ENCODE measurements at regions not wholly inside any gene's neighbourhood (a gene's known extent, or its start where the extent isn't known, plus 50 kb on each side); places are given as distances from the start of the nearest gene placed in this dataset.
"Not testable (repeated sequence)": the region's sequence is repeated elsewhere in the genome, so short reads cannot be mapped to it uniquely, and the experiment has no call there.

DNA sequence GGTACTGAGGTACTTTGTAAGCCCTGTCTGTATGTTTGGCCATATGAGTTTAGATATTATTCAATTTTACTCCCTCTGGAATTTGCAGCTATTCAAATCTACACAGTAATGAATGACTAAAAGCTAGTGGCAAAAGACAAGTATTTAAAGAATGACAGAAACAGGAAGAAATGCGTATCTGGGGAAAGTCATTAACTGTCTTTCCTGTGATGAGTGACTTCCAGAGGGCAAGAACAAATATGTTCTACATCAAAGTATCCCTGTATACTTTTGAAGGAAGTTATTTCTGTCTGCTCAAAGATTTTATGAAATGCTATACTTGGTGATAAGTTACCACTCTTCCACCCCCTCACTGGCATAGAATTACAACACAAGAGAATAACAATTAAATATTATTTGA is 489.3 kb upstream of the SOX9 start:
- no peaks in the 10 kb centered on the region for H3K36me3 ChIP-seq (ENCODE audit: control insufficient read depth, insufficient read depth, low read length)
- no peaks in the 10 kb centered on the region for H3K9me3 ChIP-seq (ENCODE audit: control insufficient read depth, insufficient read depth, low read length)
- no peaks in the 10 kb centered on the region for H3K27me3 ChIP-seq (ENCODE audit: control insufficient read depth, insufficient read depth, low read length)
- WGBS (ENCODE audit: insufficient coverage, insufficient read length): no CpG with 5 or more reads among the region's 1 CpG
- no peaks in the 10 kb centered on the region for H3K4me1 ChIP-seq (ENCODE audit: control insufficient read depth, insufficient read depth, low read length)
- H3K4me3 ChIP-seq (ENCODE audit: low read length): no peak overlapping the region
- DNase-seq (ENCODE audit: low read depth, low spot score): no peak
- H3K27ac ChIP-seq (ENCODE audit: low read length): no peak overlapping the region

DNA sequence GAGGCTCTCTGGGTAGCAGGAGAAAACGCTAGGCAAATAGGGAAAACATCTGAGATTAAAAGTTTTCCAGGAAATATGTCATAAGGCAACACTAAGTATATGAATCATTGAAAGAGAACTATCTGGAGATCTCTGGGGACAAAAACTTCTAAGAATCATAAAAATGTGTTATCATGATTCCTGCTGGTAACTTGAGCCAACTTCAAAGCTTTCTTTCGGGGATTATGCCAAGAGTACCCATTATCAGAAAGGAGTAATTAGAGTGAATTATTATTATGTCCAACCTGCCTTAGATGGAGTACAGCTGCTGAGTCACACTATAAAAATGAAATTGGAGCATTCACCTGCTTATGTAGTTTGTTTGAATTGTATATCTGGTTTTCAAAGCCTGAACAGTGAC is 488.5 kb upstream of the SOX9 start:
- Histone ChIP-seq H3K4me3 (ENCODE audit: low read length) (no peak overlapping the region), H3K27ac (ENCODE audit: low read length) (no peak overlapping the region), H3K27me3 (ENCODE audit: control insufficient read depth, insufficient read depth, low read length) (no peaks in the 10 kb centered on the region), H3K9me3 (ENCODE audit: control insufficient read depth, insufficient read depth, low read length) (no peaks in the 10 kb centered on the region), H3K36me3 (ENCODE audit: control insufficient read depth, insufficient read depth, low read length) (no peaks in the 10 kb centered on the region), H3K4me1 (ENCODE audit: control insufficient read depth, insufficient read depth, low read length) (no peaks in the 10 kb centered on the region)
- DNase-seq (ENCODE audit: low read depth, low spot score): no peak
- WGBS (ENCODE audit: insufficient coverage, insufficient read length): no CpG with 5 or more reads among the region's 2 CpGs

GRCh38 chr17:71633391-71633849 is 487.4 kb upstream of the SOX9 start:
- H3K9me3 ChIP-seq (ENCODE audit: control insufficient read depth, insufficient read depth, low read length): no peaks in the 10 kb centered on the region
- H3K36me3 ChIP-seq (ENCODE audit: control insufficient read depth, insufficient read depth, low read length): no peaks in the 10 kb centered on the region
- no peaks in the 10 kb centered on the region for H3K27me3 ChIP-seq (ENCODE audit: control insufficient read depth, insufficient read depth, low read length)
- no peak overlapping the region for H3K4me3 ChIP-seq (ENCODE audit: low read length)
- DNase-seq (ENCODE audit: low read depth, low spot score): no peak
- WGBS (ENCODE audit: insufficient coverage, insufficient read length): no CpG with 5 or more reads among the region's 4 CpGs
- no peak overlapping the region for H3K27ac ChIP-seq (ENCODE audit: low read length)
- no peaks in the 10 kb centered on the region for H3K4me1 ChIP-seq (ENCODE audit: control insufficient read depth, insufficient read depth, low read length)

- Histone ChIP-seq H3K27me3 (ENCODE audit: control insufficient read depth, insufficient read depth, low read length) (no peaks in the 10 kb centered on the region), H3K36me3 (ENCODE audit: control insufficient read depth, insufficient read depth, low read length) (no peaks in the 10 kb centered on the region), H3K4me1 (ENCODE audit: control insufficient read depth, insufficient read depth, low read length) (no peaks in the 10 kb centered on the region), H3K27ac (ENCODE audit: low read length) (no peak overlapping the region), H3K4me3 (ENCODE audit: low read length) (no peak overlapping the region), H3K9me3 (ENCODE audit: control insufficient read depth, insufficient read depth, low read length) (no peaks in the 10 kb centered on the region)
- no CpG with 5 or more reads among the region's 1 CpG for WGBS (ENCODE audit: insufficient coverage, insufficient read length)
- DNase-seq (ENCODE audit: low read depth, low spot score): no peak
These were observed 486.4 kb upstream of the SOX9 start for GRCh38 chr17:71634376-71634775.

GRCh38 chr17:71635187-71635586 is 485.6 kb upstream of the SOX9 start:
- Histone ChIP-seq H3K27me3 (ENCODE audit: control insufficient read depth, insufficient read depth, low read length) (no peaks in the 10 kb centered on the region), H3K27ac (ENCODE audit: low read length) (no peak overlapping the region), H3K9me3 (ENCODE audit: control insufficient read depth, insufficient read depth, low read length) (no peaks in the 10 kb centered on the region), H3K36me3 (ENCODE audit: control insufficient read depth, insufficient read depth, low read length) (no peaks in the 10 kb centered on the region), H3K4me3 (ENCODE audit: low read length) (no peak overlapping the region), H3K4me1 (ENCODE audit: control insufficient read depth, insufficient read depth, low read length) (no peaks in the 10 kb centered on the region)
- DNase-seq (ENCODE audit: low read depth, low spot score): no peak
- WGBS (ENCODE audit: insufficient coverage, insufficient read length): no CpG with 5 or more reads among the region's 5 CpGs

GRCh38 chr17:71636644-71637043 is 484.2 kb upstream of the SOX9 start:
- H3K36me3 ChIP-seq (ENCODE audit: control insufficient read depth, insufficient read depth, low read length): no peaks in the 10 kb centered on the region
- no peak overlapping the region for H3K4me3 ChIP-seq (ENCODE audit: low read length)
- WGBS (ENCODE audit: insufficient coverage, insufficient read length): no CpG with 5 or more reads among the region's 1 CpG
- DNase-seq (ENCODE audit: low read depth, low spot score): no peak
- H3K27me3 ChIP-seq (ENCODE audit: control insufficient read depth, insufficient read depth, low read length): no peaks in the 10 kb centered on the region
- H3K9me3 ChIP-seq (ENCODE audit: control insufficient read depth, insufficient read depth, low read length): no peaks in the 10 kb centered on the region
- no peak overlapping the region for H3K27ac ChIP-seq (ENCODE audit: low read length)
- H3K4me1 ChIP-seq (ENCODE audit: control insufficient read depth, insufficient read depth, low read length): no peaks in the 10 kb centered on the region

GRCh38 chr17:71638668-71639067 is 482.2 kb upstream of the SOX9 start:
- Histone ChIP-seq H3K4me1 (ENCODE audit: control insufficient read depth, insufficient read depth, low read length) (no peaks in the 10 kb centered on the region), H3K36me3 (ENCODE audit: control insufficient read depth, insufficient read depth, low read length) (no peaks in the 10 kb centered on the region), H3K9me3 (ENCODE audit: control insufficient read depth, insufficient read depth, low read length) (no peaks in the 10 kb centered on the region), H3K27ac (ENCODE audit: low read length) (no peak overlapping the region), H3K4me3 (ENCODE audit: low read length) (no peak overlapping the region), H3K27me3 (ENCODE audit: control insufficient read depth, insufficient read depth, low read length) (no peaks in the 10 kb centered on the region)
- DNase-seq (ENCODE audit: low read depth, low spot score): no peak
- WGBS (ENCODE audit: insufficient coverage, insufficient read length): no CpG with 5 or more reads among the region's 4 CpGs

DNA sequence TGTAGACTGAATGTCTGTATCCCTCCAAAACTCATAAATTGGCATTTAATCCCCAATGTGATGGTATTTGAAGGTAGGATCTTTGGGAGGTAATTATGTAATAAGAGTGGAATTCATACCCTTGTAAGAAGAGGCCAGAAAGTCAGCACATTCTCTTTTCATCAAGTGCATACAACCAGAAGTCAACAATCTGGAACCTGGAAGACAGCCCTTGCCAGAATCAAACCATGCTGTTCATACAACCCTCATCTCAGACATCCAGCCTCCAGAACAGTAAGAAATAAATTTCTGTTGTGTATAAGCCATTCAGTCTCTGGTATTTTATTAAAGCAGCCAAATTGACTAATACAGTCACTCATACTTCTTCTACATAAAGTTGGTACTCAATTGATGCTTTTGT is 481.0 kb upstream of the SOX9 start:
- no peak for DNase-seq (ENCODE audit: low read depth, low spot score)
- Histone ChIP-seq H3K27ac (ENCODE audit: low read length) (no peak overlapping the region), H3K27me3 (ENCODE audit: control insufficient read depth, insufficient read depth, low read length) (no peaks in the 10 kb centered on the region), H3K9me3 (ENCODE audit: control insufficient read depth, insufficient read depth, low read length) (no peaks in the 10 kb centered on the region), H3K36me3 (ENCODE audit: control insufficient read depth, insufficient read depth, low read length) (no peaks in the 10 kb centered on the region), H3K4me1 (ENCODE audit: control insufficient read depth, insufficient read depth, low read length) (no peaks in the 10 kb centered on the region), H3K4me3 (ENCODE audit: low read length) (no peak overlapping the region)

GRCh38 chr17:71646890-71647289 is 473.9 kb upstream of the SOX9 start:
- H3K27ac ChIP-seq (ENCODE audit: low read length); DNase-seq (ENCODE audit: low read depth, low spot score); H3K9me3 ChIP-seq (ENCODE audit: control insufficient read depth, insufficient read depth, low read length); H3K4me3 ChIP-seq (ENCODE audit: low read length); H3K4me1 ChIP-seq (ENCODE audit: control insufficient read depth, insufficient read depth, low read length); H3K36me3 ChIP-seq (ENCODE audit: control insufficient read depth, insufficient read depth, low read length); H3K27me3 ChIP-seq (ENCODE audit: control insufficient read depth, insufficient read depth, low read length): not testable (repeated sequence)
- WGBS (ENCODE audit: insufficient coverage, insufficient read length): no CpG with 5 or more reads among the region's 2 CpGs

GRCh38 chr17:71648342-71648741 is 472.5 kb upstream of the SOX9 start:
- H3K4me1 ChIP-seq (ENCODE audit: control insufficient read depth, insufficient read depth, low read length); H3K27me3 ChIP-seq (ENCODE audit: control insufficient read depth, insufficient read depth, low read length); H3K36me3 ChIP-seq (ENCODE audit: control insufficient read depth, insufficient read depth, low read length); DNase-seq (ENCODE audit: low read depth, low spot score); H3K4me3 ChIP-seq (ENCODE audit: low read length); H3K27ac ChIP-seq (ENCODE audit: low read length); H3K9me3 ChIP-seq (ENCODE audit: control insufficient read depth, insufficient read depth, low read length): not testable (repeated sequence)
- no CpG with 5 or more reads among the region's 2 CpGs for WGBS (ENCODE audit: insufficient coverage, insufficient read length)

GRCh38 chr17:71649941-71650350 is 470.9 kb upstream of the SOX9 start:
- Histone ChIP-seq H3K27me3 (ENCODE audit: control insufficient read depth, insufficient read depth, low read length) (no peaks in the 10 kb centered on the region), H3K36me3 (ENCODE audit: control insufficient read depth, insufficient read depth, low read length) (no peaks in the 10 kb centered on the region), H3K27ac (ENCODE audit: low read length) (no peak overlapping the region), H3K4me3 (ENCODE audit: low read length) (no peak overlapping the region), H3K4me1 (ENCODE audit: control insufficient read depth, insufficient read depth, low read length) (no peaks in the 10 kb centered on the region), H3K9me3 (ENCODE audit: control insufficient read depth, insufficient read depth, low read length) (no peaks in the 10 kb centered on the region)
- DNase-seq (ENCODE audit: low read depth, low spot score): no peak

Data from iPS DF 6.9 (cell line).